Heart right ventricle (tissue), 16 donors: ENCODE measurements at regions not wholly inside any gene's neighbourhood (a gene's known extent, or its start where the extent isn't known, plus 50 kb on each side); places are given as distances from the start of the nearest gene placed in this dataset.

Experiments
- ATAC-seq, 8 donors: fragments of 200-7000 bp; cut with Tn5 transposase; one replicate each; pipeline ENCODE4 v1.9.1; 2020; ENCODE audit warnings: mild to moderate bottlenecking in 8 of 8, moderate library complexity in 8 of 8, moderate number of reproducible peaks in 1 of 8
- DNase-seq, 2 donors: peaks; one replicate each; pipeline ENCODE4 v3.0.0-alpha.2; 2020
- H3K27ac ChIP-seq, 10 donors: fragments of 200-600 bp; sonication (generic) in 2 of 10; one replicate each; pipeline versions ENCODE4 v1.5.0 to v1.8.0; 2020 to 2022; ENCODE audit warnings: mild to moderate bottlenecking in 3 of 10
- H3K27me3 ChIP-seq, 7 donors: fragments of 200-600 bp; one replicate each; pipeline ENCODE4 v1.8.0; 2021 to 2022; ENCODE audit warnings: mild to moderate bottlenecking in 2 of 7
- H3K36me3 ChIP-seq, 9 donors: fragments of 200-600 bp; sonication (generic) in 1 of 9; one replicate each; pipeline versions ENCODE4 v1.5.0 to v1.8.0; 2020 to 2022; ENCODE audit warnings: mild to moderate bottlenecking in 2 of 9
- H3K4me1 ChIP-seq, 9 donors: fragments of 200-600 bp; sonication (generic) in 1 of 9; one replicate each; pipeline versions ENCODE4 v1.5.0 to v1.8.0; 2020 to 2022; ENCODE audit warnings: mild to moderate bottlenecking in 4 of 9
- H3K4me3 ChIP-seq, 10 donors: fragments of 200-600 bp; sonication (generic) in 2 of 10; one replicate each; pipeline versions ENCODE4 v1.5.0 to v1.8.0; 2020 to 2022; ENCODE audit warnings: mild to moderate bottlenecking in 7 of 10, moderate library complexity in 2 of 10
- H3K9me3 ChIP-seq, 11 donors: fragments of 200-600 bp in 10 of 11; sonication (generic) in 2 of 11; one replicate each; pipeline versions ENCODE4 v1.5.0 to v1.8.0; 2013 to 2022; ENCODE audit warnings: mild to moderate bottlenecking in 2 of 11, control low read depth in 1 of 11, moderate library complexity in 1 of 11
- CTCF ChIP-seq, 9 donors: fragments of 200-600 bp; sonication (generic) in 2 of 9; IDR thresholded peaks; one replicate each; pipeline versions ENCODE4 v1.5.0 to v1.8.0; 2021 to 2022; ENCODE audit warnings: antibody characterized with exemption in 9 of 9, mild to moderate bottlenecking in 5 of 9, moderate library complexity in 1 of 9
- WGBS, 2 donors: extraction: QIAGEN DNeasy Blood & Tissue Kit; methylation state at CpG; one replicate each; pipeline ENCODE4 v1.1.7; 2013; ENCODE audit warnings: inconsistent platforms in 1 of 2; 5-methylcytosine and 5-hydroxymethylcytosine counted together
- intact Hi-C, 10 donors: fragments of 100-400 bp; cut with DNase I; formaldehyde crosslinking; loops; one replicate each; pipeline versions ENCODE4 v1.11.1 to v1.14.2; 2022
- donor health status: Arrhythmogenic right ventricular cardiomyopathy.
- donor health status: ischemic (EF 13 %, LVEDD 7.1; RV severe dilation, severe dysfunction).
- donor health status: healthy with polysubstance abuse.
- donor health status: DM: no; HTN: yes; CAD: no.
- donor health status: DM: no; HTN: no; CAD: no.
- donor health status: ischemic (EF 25% LVEDD 6.9; RV normal size, moderate dysfunction).
- donor health status: ischemic (EF 25% LVEDD 5.7; RV mildly dilated, moderate dysfunction).
- donor health status: healthy.
- donor health status: DM: yes; HTN: yes; CAD: no.
- donor health status: Ischemic cardiomyopathy.
- donor health status: ischemic (EF 35%, LVEDD 5.7; RV mildly dilated, moderate dysfunction).
- donor health status: nonischemic (EF 11% LVEDD 7.7; RV severe dilation, severe dysfunction).
- donor health status: DM: yes; HTN: yes; CAD: no.
- donor health status: PGD.
- donor health status: ischemic (EF 29% LVEDD 5.4; RV normal size, mild dysfunction).
- donor health status: nonischemic (EF 23%, LVEDD 6.1; RV moderate dilation, normal function).

- intact Hi-C loops, result loop anchor here in 2 of 10 donors (10.0 kb wide), 2 partner anchors 505 to 655 kb away; no protein-coding TSS in a partner anchor
- DNase-seq, result no peak
- no peak overlapping the region for H3K27ac ChIP-seq
- H3K4me1 ChIP-seq, result no peaks in the 10 kb centered on the region
- H3K9me3 ChIP-seq, result no peaks in the 10 kb centered on the region
- no peak for ATAC-seq
- no peaks in the 10 kb centered on the region for H3K36me3 ChIP-seq
- peaks cover 0 to 17% (median 0%) of the 10 kb centered on the region in 7 donors for H3K27me3 ChIP-seq
- TF ChIP-seq CTCF (IDR thresholded peaks at IDR 0.05), result no peak
- 91 to 93% methylated on average over 1 of the region's 1 CpG for WGBS, 2 donors
- no peak overlapping the region for H3K4me3 ChIP-seq
Measured at GRCh38 chr3:117519776-117520175, 810.2 kb downstream of the TUSC7 start.

- H3K27ac ChIP-seq, result no peak overlapping the region
- no peak overlapping the region for H3K4me3 ChIP-seq
- WGBS, 2 donors, result 74 to 77% methylated on average over 4 of the region's 4 CpGs
- no peak for TF ChIP-seq CTCF (IDR thresholded peaks at IDR 0.05)
- peaks cover 0 to 24% (median 0%) of the 10 kb centered on the region in 7 donors for H3K27me3 ChIP-seq
- H3K9me3 ChIP-seq, result no peaks in the 10 kb centered on the region
- intact Hi-C loops, result loop anchor here in 2 of 10 donors (10.0 kb wide), 2 partner anchors 506 to 656 kb away; no protein-coding TSS in a partner anchor
- H3K4me1 ChIP-seq, result no peaks in the 10 kb centered on the region
- ATAC-seq (no peak), DNase-seq (no peak)
- no peaks in the 10 kb centered on the region for H3K36me3 ChIP-seq
Measured at GRCh38 chr3:117520582-117520981, 811.0 kb downstream of the TUSC7 start.

- Histone ChIP-seq H3K36me3 (no peaks in the 10 kb centered on the region), H3K27ac (no peak overlapping the region), H3K9me3 (peaks cover 0 to 4% (median 0%) of the 10 kb centered on the region in 11 donors), H3K4me1 (no peaks in the 10 kb centered on the region), H3K27me3 (peaks cover 0 to 39% (median 0%) of the 10 kb centered on the region in 7 donors), H3K4me3 (no peak overlapping the region)
- intact Hi-C loops, result loop anchor here in 2 of 10 donors (10.0 kb wide), 2 partner anchors 509 to 659 kb away; no protein-coding TSS in a partner anchor
- ATAC-seq (no peak), DNase-seq (no peak)
- no peak for TF ChIP-seq CTCF (IDR thresholded peaks at IDR 0.05)
- 71 to 74% methylated on average over 5 of the region's 5 CpGs for WGBS, 2 donors
Measured at GRCh38 chr3:117523418-117523817, 813.8 kb downstream of the TUSC7 start.

GRCh38 chr3:117524890-117525289 lies 815.3 kb downstream of the TUSC7 start:
- Histone ChIP-seq H3K27me3 (peaks cover 0 to 39% (median 0%) of the 10 kb centered on the region in 7 donors), H3K4me1 (no peaks in the 10 kb centered on the region), H3K9me3 (peaks cover 0 to 6% (median 0%) of the 10 kb centered on the region in 11 donors), H3K36me3 (no peaks in the 10 kb centered on the region), H3K27ac (no peak overlapping the region), H3K4me3 (no peak overlapping the region)
- intact Hi-C loops, result loop anchor here in 2 of 10 donors (10.0 kb wide), 2 partner anchors 510 to 660 kb away; no protein-coding TSS in a partner anchor
- no peak for TF ChIP-seq CTCF (IDR thresholded peaks at IDR 0.05)
- DNase-seq, result no peak
- 73 to 75% methylated on average over 4 of the region's 4 CpGs for WGBS, 2 donors
- ATAC-seq, result no peak
